H1 (cell line): ENCODE measurements at regions not wholly inside any gene's neighbourhood (a gene's known extent, or its start where the extent isn't known, plus 50 kb on each side); places are given as distances from the start of the nearest gene placed in this dataset.

ENCODE experiments used
- CTCF ChIA-PET: fragments of 300-600 bp; sonication (Branson Sonifier 250); formaldehyde crosslinking; loops from one replicate; lab custom pipeline; 2021; ENCODE audit not compliant: partially characterized antibody; lab: Charles Lee
- POLR2A ChIA-PET: fragments of 300-600 bp; sonication (Branson Sonifier 250); formaldehyde crosslinking; loops from one replicate; lab custom pipeline; 2021; ENCODE audit warnings: inconsistent platforms; ENCODE audit not compliant: partially characterized antibody; lab: Charles Lee
- DNase-seq, 2 experiments: peaks; one replicate each; pipeline versions ENCODE4 v3.0.0 to v3.0.0-alpha.2; 2010 to 2022; ENCODE audit warnings: low spot score in 2 of 2, low read depth in 1 of 2, mixed read lengths in 1 of 2
- FAIRE-seq: peaks from 2 replicates; lab custom pipeline; 2011; peaks lifted over from hg19 to GRCh38; lab: Jason Lieb, UNC
- H2AFZ ChIP-seq: 2 replicates; pipeline ENCODE4 v1.8.1; 2012; ENCODE audit warnings: low read length, inconsistent platforms
- H2AK5ac ChIP-seq: 2 replicates; pipeline ENCODE4 v1.6.1; 2013; ENCODE audit warnings: low read depth, low read length
- H2BK120ac ChIP-seq: replicated peaks from 2 replicates; pipeline ENCODE3; 2013; ENCODE audit warnings: low read depth, low read length, inconsistent platforms
- H2BK12ac ChIP-seq: 2 replicates; pipeline ENCODE4 v1.6.1; 2013; ENCODE audit warnings: low read depth, low read length
- H2BK15ac ChIP-seq: 2 replicates; pipeline ENCODE4 v1.6.1; 2013; ENCODE audit warnings: low read length
- H2BK20ac ChIP-seq: 2 replicates; pipeline ENCODE4 v1.6.1; 2013; ENCODE audit warnings: low read length
- H2BK5ac ChIP-seq: 2 replicates; pipeline ENCODE4 v1.6.1; 2013; ENCODE audit warnings: low read depth, low read length
- H3K14ac ChIP-seq: 2 replicates; pipeline ENCODE4 v1.6.1; 2013; ENCODE audit warnings: inconsistent platforms; ENCODE audit not compliant: insufficient read length
- H3K18ac ChIP-seq: 2 replicates; pipeline ENCODE4 v1.6.1; 2013; ENCODE audit warnings: low read length; ENCODE audit errors: extremely low read depth
- H3K23ac ChIP-seq: 2 replicates; pipeline ENCODE4 v1.6.1; 2013; ENCODE audit warnings: inconsistent platforms; ENCODE audit not compliant: insufficient read length
- H3K23me2 ChIP-seq: 2 replicates; pipeline ENCODE4 v1.6.1; 2013; ENCODE audit warnings: low read depth, low read length
- H3K27ac ChIP-seq: 2 replicates; pipeline ENCODE4 v1.6.1; 2011; ENCODE audit warnings: low read depth, low read length, inconsistent platforms
- H3K27me3 ChIP-seq, 4 experiments: replicated peaks in 1 of 4; 1 replicate in 1 of 4; 2 replicates in 3 of 4; pipeline versions ENCODE4 v1.6.1 to v1.8.1; 2011 to 2013; ENCODE audit warnings: low read length in 3 of 4, mild to moderate bottlenecking in 3 of 4, inconsistent platforms in 2 of 4, mixed read lengths in 2 of 4, moderate library complexity in 1 of 4; ENCODE audit not compliant: control insufficient read depth in 3 of 4, insufficient read depth in 3 of 4; ENCODE audit errors: extremely low read depth in 1 of 4
- H3K36me3 ChIP-seq, 4 experiments: 2 replicates each; pipeline versions ENCODE4 v1.6.1 to v1.8.1; 2011 to 2013; ENCODE audit warnings: mild to moderate bottlenecking in 4 of 4, low read length in 3 of 4, moderate library complexity in 2 of 4, control low read depth in 1 of 4, inconsistent platforms in 1 of 4; ENCODE audit not compliant: insufficient read depth in 4 of 4, control insufficient read depth in 2 of 4
- H3K4ac ChIP-seq: replicated peaks from 2 replicates; pipeline ENCODE3; 2013; ENCODE audit warnings: low read length, low read depth, mixed read lengths, inconsistent platforms; ENCODE audit not compliant: insufficient read length
- H3K4me1 ChIP-seq, 4 experiments: replicated peaks in 1 of 4; 1 replicate in 1 of 4; 2 replicates in 3 of 4; pipeline versions ENCODE4 v1.6.1 to v1.8.1; 2011 to 2013; ENCODE audit warnings: low read length in 3 of 4, inconsistent platforms in 2 of 4, mixed read lengths in 1 of 4; ENCODE audit not compliant: insufficient read depth in 4 of 4, control insufficient read depth in 3 of 4
- H3K4me2 ChIP-seq, 2 experiments: 2 replicates each; pipeline versions ENCODE4 v1.6.1 to v1.8.1; 2011 to 2013; ENCODE audit warnings: low read depth in 2 of 2, low read length in 2 of 2, control low read depth in 1 of 2, inconsistent platforms in 1 of 2, mild to moderate bottlenecking in 1 of 2; ENCODE audit not compliant: insufficient read depth in 1 of 2
- H3K4me3 ChIP-seq, 4 experiments: fragments of 200-600, 300-600 bp in 1 of 4; sonication (generic), shearing (Covaris generic), sonication (Bioruptor Twin) in 1 of 4; 2 replicates each; pipeline versions ENCODE4 v1.5.1 to v1.8.1; 2011 to 2016; ENCODE audit warnings: low read length in 4 of 4, low read depth in 3 of 4, control low read depth in 2 of 4, inconsistent platforms in 2 of 4, mild to moderate bottlenecking in 2 of 4, mixed read lengths in 1 of 4, moderate library complexity in 1 of 4; ENCODE audit not compliant: insufficient read depth in 2 of 4; ENCODE audit errors: extremely low read depth in 1 of 4
- H3K56ac ChIP-seq: replicated peaks from 2 replicates; pipeline ENCODE3; 2013; ENCODE audit warnings: low read depth, mild to moderate bottlenecking, mixed read lengths, low read length, inconsistent platforms; ENCODE audit not compliant: insufficient read length
- H3K79me1 ChIP-seq: 2 replicates; pipeline ENCODE4 v1.6.1; 2013; ENCODE audit warnings: low read depth, low read length, control low read depth
- H3K79me2 ChIP-seq, 2 experiments: 2 replicates each; pipeline versions ENCODE4 v1.6.1 to v1.8.1; 2012 to 2013; ENCODE audit warnings: low read length in 2 of 2, mild to moderate bottlenecking in 2 of 2, inconsistent platforms in 1 of 2; ENCODE audit not compliant: insufficient read depth in 2 of 2, control insufficient read depth in 1 of 2
- H3K9ac ChIP-seq, 4 experiments: replicated peaks in 1 of 4; 1 replicate in 1 of 4; 2 replicates in 3 of 4; pipeline versions ENCODE4 v1.6.1 to v1.8.1; 2011 to 2013; ENCODE audit warnings: low read depth in 3 of 4, low read length in 3 of 4, control low read depth in 2 of 4, mild to moderate bottlenecking in 2 of 4, moderate library complexity in 2 of 4, inconsistent platforms in 1 of 4; ENCODE audit errors: extremely low read depth in 1 of 4
- H3K9me3 ChIP-seq, 2 experiments: 2 replicates each; pipeline versions ENCODE4 v1.6.1 to v1.8.1; 2012 to 2013; ENCODE audit warnings: mild to moderate bottlenecking in 2 of 2, moderate library complexity in 2 of 2, control low read depth in 1 of 2, inconsistent platforms in 1 of 2, low read depth in 1 of 2, low read length in 1 of 2, mixed read lengths in 1 of 2; ENCODE audit not compliant: insufficient read depth in 2 of 2
- H4K20me1 ChIP-seq, 2 experiments: replicated peaks in 1 of 2; 2 replicates each; pipeline versions ENCODE3 to v1.8.1; 2011 to 2013; ENCODE audit warnings: inconsistent platforms in 2 of 2, low read length in 2 of 2, mild to moderate bottlenecking in 1 of 2; ENCODE audit not compliant: insufficient read depth in 2 of 2, control insufficient read depth in 1 of 2
- H4K5ac ChIP-seq: 2 replicates; pipeline ENCODE4 v1.6.1; 2013; ENCODE audit warnings: low read length, low read depth, mixed read lengths, inconsistent platforms; ENCODE audit not compliant: insufficient read length
- H4K8ac ChIP-seq: 2 replicates; pipeline ENCODE4 v1.8.0; 2013; ENCODE audit warnings: mild to moderate bottlenecking, moderate library complexity, low read length, inconsistent platforms; ENCODE audit not compliant: insufficient read depth; ENCODE audit errors: extremely low read depth
- H4K91ac ChIP-seq: replicated peaks from 2 replicates; pipeline ENCODE3; 2013; ENCODE audit warnings: low read length, mixed read lengths, inconsistent platforms; ENCODE audit not compliant: insufficient read length
- BCL11A ChIP-seq, 2 experiments: IDR thresholded peaks; one replicate each; pipeline ENCODE4 v1.6.1; 2011; ENCODE audit warnings: low read depth in 2 of 2, low read length in 2 of 2, mild to moderate bottlenecking in 2 of 2
- CHD1 ChIP-seq: IDR thresholded peaks from 2 replicates; pipeline ENCODE4 v1.6.1; 2012; ENCODE audit warnings: low read depth, low read length, improper control_type of control experiment
- E2F6 ChIP-seq: IDR thresholded peaks from 2 replicates; pipeline ENCODE4 v1.6.1; 2012; ENCODE audit warnings: inconsistent platforms
- EP300 ChIP-seq, 2 experiments: IDR thresholded peaks; 1 replicate in 1 of 2; 2 replicates in 1 of 2; pipeline ENCODE4 v1.6.1; 2011 to 2012; ENCODE audit warnings: low read depth in 2 of 2, low read length in 2 of 2, mild to moderate bottlenecking in 2 of 2, borderline replicate concordance in 1 of 2, inconsistent platforms in 1 of 2, moderate library complexity in 1 of 2
- RNF2 ChIP-seq: fragments of 200-900, 300-1000 bp; sonication (generic); IDR thresholded peaks from 2 replicates; pipeline ENCODE4 v1.7.1; 2016; ENCODE audit warnings: borderline replicate concordance, low read depth, mild to moderate bottlenecking, antibody characterized with exemption, low read length; ENCODE audit not compliant: poor library complexity, severe bottlenecking; ENCODE audit errors: missing control alignments
- TCF12 ChIP-seq: IDR thresholded peaks from 2 replicates; pipeline ENCODE4 v1.6.1; 2011; ENCODE audit warnings: low read depth, mild to moderate bottlenecking, low read length
- WGBS, 2 experiments: shearing (Covaris generic) in 1 of 2; methylation state at CpG; one replicate each; pipeline versions ENCODE4 v1.1.6 to v1.1.7; 2013 to 2015; ENCODE audit warnings: low lambda C conversion rate in 2 of 2, mixed read lengths in 2 of 2, inconsistent platforms in 1 of 2, low coverage in 1 of 2, missing lambda C conversion rate in 1 of 2; ENCODE audit not compliant: insufficient replicate concordance in 2 of 2, insufficient coverage in 1 of 2, insufficient read length in 1 of 2; ENCODE audit errors: extremely low coverage in 1 of 2, missing lambda C conversion rate in 1 of 2; 5-methylcytosine and 5-hydroxymethylcytosine counted together

GRCh38 chr12:105585107-105585506 lies 254.6 kb downstream of the C12orf75 start:
- no peaks in the 10 kb centered on the region for H3K23me2 ChIP-seq
- FAIRE-seq, result no peak

More at GRCh38 chr12:105585107-105585506, 254.6 kb downstream of the C12orf75 start:
- 91% methylated on average over 3 of the region's 3 CpGs; no CpG with 5 or more reads in 1 of the 2 experiments for WGBS, 2 experiments
- no peaks in the 10 kb centered on the region for H3K36me3 ChIP-seq
- ChIA-PET POLR2A (no interaction called here), CTCF (interaction anchor here (0.6 to 1.2 kb wide), 2 partner anchors 120 to 568 kb away, joined by 3 to 5 read pairs; no protein-coding TSS in a partner anchor)
- no peak for DNase-seq
- no peaks in the 10 kb centered on the region for H3K4me1 ChIP-seq
- H3K4me3 ChIP-seq, result no peak overlapping the region
- no peak for TF ChIP-seq BCL11A (IDR thresholded peaks at IDR 0.05; ENCODE audit: low read depth in 2 of 2, low read length in 2 of 2)
- TF ChIP-seq CHD1, result no peak
- no peak for TF ChIP-seq EP300 (IDR thresholded peaks at IDR 0.05; ENCODE audit: borderline replicate concordance in 1 of 2, low read depth in 2 of 2, low read length in 2 of 2)
- TF ChIP-seq E2F6, result no peak
- TF ChIP-seq TCF12, result no peak
- TF ChIP-seq RNF2, result no peak
- no peak overlapping the region for H4K8ac ChIP-seq
- H3K23ac ChIP-seq, result no peak overlapping the region
- no peak overlapping the region for H4K91ac ChIP-seq
- no peak overlapping the region for H2BK12ac ChIP-seq
- H2AK5ac ChIP-seq, result no peak overlapping the region
- H3K9me3 ChIP-seq, result no peaks in the 10 kb centered on the region
- H2AFZ ChIP-seq, result no peak overlapping the region
- H4K5ac ChIP-seq, result no peak overlapping the region
- H2BK120ac ChIP-seq, result no peak overlapping the region
- no peak overlapping the region for H3K9ac ChIP-seq
- no peak overlapping the region for H3K27ac ChIP-seq
- no peak overlapping the region for H3K4ac ChIP-seq
- H2BK5ac ChIP-seq, result no peak overlapping the region
- no peaks in the 10 kb centered on the region for H3K27me3 ChIP-seq
- no peak overlapping the region for H3K14ac ChIP-seq
- H4K20me1 ChIP-seq, result no peaks in the 10 kb centered on the region
- no peak overlapping the region for H3K18ac ChIP-seq
- no peaks in the 10 kb centered on the region for H3K79me1 ChIP-seq
- H2BK20ac ChIP-seq, result no peak overlapping the region
- no peak overlapping the region for H2BK15ac ChIP-seq
- no peaks in the 10 kb centered on the region for H3K79me2 ChIP-seq
- no peak overlapping the region for H3K56ac ChIP-seq
- no peak overlapping the region for H3K4me2 ChIP-seq
